Upper lobe of left lung (tissue), 4 donors: ENCODE measurements at regions not wholly inside any gene's neighbourhood (a gene's known extent, or its start where the extent isn't known, plus 50 kb on each side); places are given as distances from the start of the nearest gene placed in this dataset.

Experiments used
- EP300 ChIP-seq, 4 donors: sonication (generic); formaldehyde crosslinking; IDR thresholded peaks; one replicate each; pipeline ENCODE4 v1.5.1; 2017; ENCODE audit warnings: antibody characterized with exemption in 4 of 4, control low read depth in 2 of 4
- POLR2A ChIP-seq, 4 donors: fragments of 450-650 bp; IDR thresholded peaks; one replicate each; pipeline ENCODE4 v1.5.1; 2016 to 2017; ENCODE audit warnings: antibody characterized with exemption in 4 of 4, mild to moderate bottlenecking in 2 of 4
- POLR2AphosphoS5 ChIP-seq, 2 donors: sonication (generic); formaldehyde crosslinking; IDR thresholded peaks; one replicate each; pipeline ENCODE4 v1.5.1; 2017; ENCODE audit warnings: antibody characterized with exemption in 2 of 2
- TF ChIP-seq, protein P1 (sequence below), 6 experiments: fragments of 450-650 bp in 4 of 6; fragments of 200-600 bp in 2 of 6; sonication (generic) in 2 of 6; IDR thresholded peaks; one replicate each; pipeline ENCODE4 v1.5.1; 2016 to 2019; ENCODE audit warnings: antibody characterized with exemption in 6 of 6

DNA sequence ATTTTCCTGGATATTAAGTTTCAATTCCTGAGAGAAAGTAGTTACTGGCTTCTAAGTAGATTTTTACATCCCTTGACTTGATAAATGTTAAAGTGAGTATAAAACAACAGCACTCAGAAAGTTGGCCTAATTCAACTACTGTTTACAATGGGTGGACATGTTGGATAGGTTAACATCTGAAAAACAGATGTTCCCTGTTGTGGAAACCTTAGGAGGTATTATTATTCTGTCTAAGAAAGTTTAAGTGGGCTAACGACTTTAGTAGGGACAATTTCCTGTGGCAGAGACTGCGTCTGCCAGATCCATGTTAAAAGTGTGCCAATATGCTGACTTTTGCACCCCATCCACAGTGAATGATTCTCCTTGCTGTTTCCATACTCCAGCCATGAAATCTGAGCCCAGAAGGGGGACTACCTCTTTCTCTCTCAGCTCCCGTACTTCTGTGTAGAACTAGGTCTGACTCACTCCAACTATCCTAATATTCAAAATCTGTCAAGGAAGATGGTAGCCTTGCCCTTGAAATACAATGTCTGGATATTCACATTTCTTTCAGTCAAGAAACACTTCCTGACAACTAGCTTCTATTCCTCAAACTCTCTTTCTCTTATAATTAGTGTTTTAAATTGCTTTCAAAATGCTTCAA, 327.5 kb upstream of the HNRNPA3 start:
- TF ChIP-seq POLR2A (IDR thresholded peaks at IDR 0.05), result no peak
- no peak for TF ChIP-seq POLR2AphosphoS5 (IDR thresholded peaks at IDR 0.05)
- TF ChIP-seq, protein P1, sequence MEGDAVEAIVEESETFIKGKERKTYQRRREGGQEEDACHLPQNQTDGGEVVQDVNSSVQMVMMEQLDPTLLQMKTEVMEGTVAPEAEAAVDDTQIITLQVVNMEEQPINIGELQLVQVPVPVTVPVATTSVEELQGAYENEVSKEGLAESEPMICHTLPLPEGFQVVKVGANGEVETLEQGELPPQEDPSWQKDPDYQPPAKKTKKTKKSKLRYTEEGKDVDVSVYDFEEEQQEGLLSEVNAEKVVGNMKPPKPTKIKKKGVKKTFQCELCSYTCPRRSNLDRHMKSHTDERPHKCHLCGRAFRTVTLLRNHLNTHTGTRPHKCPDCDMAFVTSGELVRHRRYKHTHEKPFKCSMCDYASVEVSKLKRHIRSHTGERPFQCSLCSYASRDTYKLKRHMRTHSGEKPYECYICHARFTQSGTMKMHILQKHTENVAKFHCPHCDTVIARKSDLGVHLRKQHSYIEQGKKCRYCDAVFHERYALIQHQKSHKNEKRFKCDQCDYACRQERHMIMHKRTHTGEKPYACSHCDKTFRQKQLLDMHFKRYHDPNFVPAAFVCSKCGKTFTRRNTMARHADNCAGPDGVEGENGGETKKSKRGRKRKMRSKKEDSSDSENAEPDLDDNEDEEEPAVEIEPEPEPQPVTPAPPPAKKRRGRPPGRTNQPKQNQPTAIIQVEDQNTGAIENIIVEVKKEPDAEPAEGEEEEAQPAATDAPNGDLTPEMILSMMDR (IDR thresholded peaks at IDR 0.05), result no peak
- no peak for TF ChIP-seq EP300 (IDR thresholded peaks at IDR 0.05)
